ENCODE measurements at regions not wholly inside any gene's neighbourhood (a gene's known extent, or its start where the extent isn't known, plus 50 kb on each side); places are given as distances from the start of the nearest gene placed in this dataset.
A peak's percentile ranks its signal among the peaks of the same experiment; 100 is the strongest.
"Not testable (repeated sequence)": the region's sequence is repeated elsewhere in the genome, so short reads cannot be mapped to it uniquely, and the experiment has no call there.

DNA sequence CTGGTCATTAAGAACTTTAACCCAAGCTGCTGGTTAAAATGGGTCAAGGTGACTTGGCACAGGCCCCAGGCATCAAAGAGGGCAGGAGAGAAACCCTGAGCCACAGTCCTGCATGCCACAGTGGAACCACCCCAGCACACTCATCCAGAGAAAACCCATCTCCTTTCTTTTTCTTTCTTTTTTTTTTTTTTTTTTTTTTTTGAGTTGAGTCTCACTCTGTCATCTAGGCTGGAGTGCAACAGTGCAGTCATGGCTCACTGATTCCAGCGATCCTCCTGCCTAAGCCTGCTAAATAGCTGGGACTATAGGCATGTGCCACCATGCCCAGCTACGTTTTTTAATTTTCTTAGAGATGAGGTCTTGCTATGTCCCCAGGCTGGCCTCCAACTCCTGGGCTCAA, 109.2 kb upstream of the RAB4A start:
- no peak for DNase-seq

DNA sequence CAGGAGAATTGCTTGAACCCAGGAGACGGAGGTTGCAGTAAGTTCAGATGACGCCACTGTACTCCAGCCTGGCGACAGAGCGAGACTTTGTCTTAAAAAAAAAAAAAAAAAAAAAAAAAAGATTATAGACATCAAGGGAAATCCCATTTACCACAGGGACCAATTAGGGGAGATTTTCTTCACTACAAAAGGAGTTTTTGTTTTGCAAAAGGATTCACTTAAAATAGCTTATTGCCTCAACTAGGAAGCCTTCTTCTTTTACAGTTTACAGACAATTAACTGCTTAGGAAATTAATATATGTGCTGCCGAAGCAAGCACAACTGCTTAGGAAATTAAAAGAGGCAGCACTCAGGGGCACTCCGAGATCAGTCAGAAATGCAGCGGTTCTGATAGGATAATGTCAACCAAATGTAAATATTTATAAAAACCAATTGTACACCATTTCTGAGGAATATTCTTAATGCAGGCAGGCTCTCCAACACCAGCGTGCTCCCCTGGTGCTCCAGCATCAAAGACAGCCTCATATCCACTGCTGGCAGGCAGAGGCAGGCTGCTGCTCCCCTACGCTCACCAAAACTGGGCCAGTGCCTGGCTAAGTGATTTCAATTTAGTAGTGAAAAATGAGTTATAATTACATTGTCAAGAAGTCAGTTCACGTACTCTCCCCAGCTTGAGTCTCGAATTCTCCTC, 107.9 kb upstream of the RAB4A start:
- peak in 1 of 3 donors; percentile 70 for DNase-seq

GRCh38 chr1:229164348-229164747, 106.6 kb upstream of the RAB4A start:
- no peak for DNase-seq

DNA sequence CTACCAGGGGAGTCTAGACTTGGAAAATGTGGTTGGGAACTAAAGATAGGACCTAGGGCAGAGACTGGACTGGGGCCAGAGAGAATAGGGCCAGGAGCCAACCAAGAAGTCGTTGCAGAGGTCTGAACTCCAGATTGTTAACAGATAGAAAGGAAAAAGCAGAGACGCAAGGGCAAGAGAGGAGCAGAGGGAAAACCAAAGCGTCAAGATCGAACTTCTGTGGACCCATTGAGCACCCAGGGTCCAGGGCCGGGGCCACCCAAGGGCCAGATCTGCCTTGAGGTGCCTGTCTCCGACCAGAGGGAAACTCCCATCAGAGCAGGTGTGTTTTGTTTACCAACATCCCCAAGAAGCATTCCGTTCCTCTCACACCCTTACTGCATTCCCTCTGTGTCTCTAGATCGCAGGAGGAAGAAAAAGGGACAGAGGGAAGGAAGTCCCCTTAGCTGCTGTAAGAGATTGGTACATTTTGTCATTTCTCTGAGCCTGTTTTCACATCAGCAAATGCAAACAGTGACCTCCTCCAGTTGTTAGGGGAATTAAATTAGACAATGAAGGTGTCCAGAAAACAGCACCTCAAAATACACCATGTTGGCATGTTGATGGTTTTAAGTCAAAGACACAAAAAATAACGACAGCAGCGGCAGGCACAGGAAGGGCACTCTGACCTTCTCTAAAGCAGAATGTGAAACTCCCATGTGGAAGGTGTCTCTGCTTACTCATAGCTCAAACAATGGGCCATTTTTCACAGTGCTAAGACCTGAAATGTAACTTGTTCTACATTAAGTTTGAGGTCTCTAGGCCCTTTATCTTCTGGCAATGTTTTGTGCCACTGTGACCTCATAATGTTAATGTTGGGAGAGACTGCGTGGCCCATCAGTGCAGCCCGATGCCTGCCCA, 105.8 kb upstream of the RAB4A start:
- peak in 2 of 3 donors; percentile 41 to 47 for DNase-seq

GRCh38 chr1:229167318-229167717, 103.6 kb upstream of the RAB4A start:
- no peak for DNase-seq

DNA sequence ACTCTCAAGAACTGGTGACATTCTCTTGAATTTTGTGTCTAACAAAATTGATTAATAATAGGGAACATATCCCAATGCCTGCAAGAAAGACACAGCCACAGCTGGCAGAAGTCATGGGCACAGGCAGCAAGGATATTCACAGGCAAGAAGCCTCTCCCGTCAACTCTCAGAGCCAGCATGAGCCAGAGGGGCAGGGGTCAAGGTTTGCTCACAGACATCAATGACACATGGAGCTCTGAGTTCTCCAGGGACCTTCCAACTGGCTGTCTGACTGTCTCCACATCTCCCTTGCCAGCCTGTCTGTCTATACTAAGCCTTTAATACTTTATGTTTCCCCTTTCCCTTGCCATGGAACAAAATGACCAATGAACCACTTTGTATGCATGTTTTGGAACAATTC, 101.5 kb upstream of the RAB4A start:
- no peak for DNase-seq

GRCh38 chr1:229170274-229170673, 100.6 kb upstream of the RAB4A start:
- no peak for DNase-seq

GRCh38 chr1:229170778-229171505, 100.0 kb upstream of the RAB4A start:
- DNase-seq = no peak

- no peak for DNase-seq
These were observed 99.0 kb upstream of the RAB4A start for GRCh38 chr1:229171934-229172333.

DNA sequence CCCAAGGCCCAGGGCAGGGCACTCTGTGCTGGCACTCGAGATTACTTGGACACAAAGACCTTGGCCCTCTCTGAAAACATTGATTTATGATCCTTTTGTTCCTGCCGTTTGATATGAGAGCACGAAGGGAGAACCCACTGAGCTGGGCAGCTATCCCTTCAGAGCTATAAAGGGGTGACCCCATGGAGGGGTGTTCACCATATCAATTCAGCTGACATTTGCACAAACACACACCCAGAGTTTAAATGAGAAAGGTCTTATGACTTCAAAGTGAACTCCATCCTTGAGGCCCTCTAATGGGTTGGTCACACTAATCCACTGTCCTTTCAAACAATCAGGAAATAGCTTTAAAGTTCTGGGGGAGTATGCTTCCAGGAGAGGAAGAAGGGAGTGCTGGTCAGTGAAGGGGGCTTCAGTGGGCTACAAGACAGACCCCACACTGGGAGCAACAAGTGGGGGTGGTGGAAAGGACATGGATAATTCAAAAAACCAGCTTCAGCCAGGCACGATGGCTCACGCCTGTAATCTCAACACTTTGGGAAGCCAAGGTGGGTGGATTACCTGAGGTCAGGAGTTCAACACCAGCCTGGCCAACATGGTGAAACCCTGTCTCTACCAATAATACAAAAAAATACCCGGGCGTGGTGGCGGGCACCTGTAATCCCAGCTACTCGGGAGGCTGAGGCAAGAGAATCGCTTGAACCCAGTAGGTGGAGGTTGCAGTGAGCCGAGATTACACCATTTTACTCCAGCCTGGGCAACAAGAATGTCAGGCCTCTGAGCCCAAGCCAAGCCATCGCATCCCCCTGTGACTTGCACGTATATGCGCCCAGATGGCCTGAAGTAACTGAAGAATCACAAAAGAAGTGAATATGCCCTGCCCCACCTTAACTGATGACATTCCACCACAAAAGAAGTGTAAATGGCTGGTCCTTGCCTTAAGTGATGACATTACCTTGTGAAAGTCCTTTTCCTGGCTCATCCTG, 97.1 kb upstream of the RAB4A start:
- DNase-seq = not testable (repeated sequence)

GRCh38 chr1:229175297-229175696, 95.6 kb upstream of the RAB4A start:
- DNase-seq = not testable (repeated sequence)

DNA sequence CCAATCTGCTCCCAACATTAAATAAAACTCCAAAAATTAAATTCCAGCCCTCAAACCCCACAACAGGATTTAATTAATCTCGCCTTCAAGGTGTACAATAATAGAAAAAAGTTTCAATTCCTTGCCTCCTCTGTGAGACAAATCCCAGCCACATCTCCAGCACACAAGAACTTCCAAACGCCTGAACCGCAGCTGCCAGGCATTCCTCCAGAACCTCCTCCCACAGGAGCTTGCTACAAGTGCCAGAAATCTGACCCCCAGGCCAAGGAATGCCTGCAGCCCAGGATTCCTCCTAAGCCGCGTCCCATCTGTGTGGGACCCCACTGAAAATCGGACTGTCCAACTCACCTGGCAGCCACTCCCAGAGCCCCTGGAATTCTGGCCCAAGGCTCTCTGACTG, 94.5 kb upstream of the RAB4A start:
- DNase-seq = not testable (repeated sequence)

DNA sequence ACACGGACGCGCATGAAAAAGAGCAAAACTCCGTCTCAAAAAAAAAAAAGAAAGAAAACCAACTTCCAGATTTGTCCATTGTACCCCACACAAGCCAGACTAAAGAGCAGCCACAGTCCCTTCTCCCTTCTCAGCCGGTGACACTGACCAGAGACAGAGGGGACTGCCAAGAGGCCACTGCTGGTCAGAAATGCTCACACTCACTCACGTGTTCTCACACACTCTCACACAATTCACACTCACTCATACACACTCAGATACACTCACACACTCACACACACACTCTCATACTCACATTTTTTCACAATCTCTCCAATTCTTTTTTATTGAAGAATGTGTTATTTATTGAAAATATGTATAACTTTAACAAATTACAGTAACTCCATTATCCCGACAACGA, 90.8 kb upstream of the RAB4A start:
- no peak for DNase-seq

GRCh38 chr1:229181419-229181818, 89.5 kb upstream of the RAB4A start:
- no peak for DNase-seq

DNA sequence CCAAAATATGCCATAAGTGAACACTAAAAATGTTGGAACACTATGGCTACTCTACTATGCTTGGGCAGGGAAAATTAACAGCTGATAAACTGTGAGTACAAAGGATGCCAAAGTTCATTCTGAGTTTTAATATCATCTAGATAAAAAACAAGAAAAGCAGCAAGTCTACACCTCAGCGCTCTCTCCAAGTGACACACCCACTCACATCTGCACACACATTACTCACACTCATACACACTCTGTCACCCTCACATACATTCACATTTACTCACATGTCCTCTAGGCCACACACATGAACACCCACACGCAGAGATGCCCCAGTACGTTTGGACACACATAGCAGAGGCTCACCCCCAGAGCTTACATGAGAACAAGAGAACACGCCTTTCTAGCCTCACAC, 87.3 kb upstream of the RAB4A start:
- no peak for DNase-seq

- no peak for DNase-seq
These were observed 86.8 kb upstream of the RAB4A start for GRCh38 chr1:229184066-229184465.

DNA sequence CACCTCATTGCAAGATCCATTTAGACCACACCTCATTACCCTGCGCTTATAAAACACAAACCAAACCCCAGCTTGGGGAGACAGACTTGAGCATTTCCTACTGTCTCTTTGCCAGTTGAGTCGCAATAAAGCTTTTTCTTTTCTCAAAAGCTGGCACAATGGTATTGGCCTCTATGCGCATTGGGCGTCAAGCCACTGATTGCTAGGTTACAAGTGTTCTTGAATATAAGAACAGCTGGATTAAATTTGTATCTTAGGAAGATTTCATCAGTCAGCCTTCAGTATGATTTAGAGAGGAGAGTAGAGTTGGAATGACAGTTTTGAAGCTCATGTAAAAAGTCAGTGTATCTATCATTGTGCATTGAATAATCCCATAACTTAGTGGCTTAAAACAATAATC, 84.9 kb upstream of the RAB4A start:
- no peak for DNase-seq

- DNase-seq = peak in 1 of 3 donors; percentile 18
These were observed 84.4 kb upstream of the RAB4A start for GRCh38 chr1:229186373-229187056.

DNA sequence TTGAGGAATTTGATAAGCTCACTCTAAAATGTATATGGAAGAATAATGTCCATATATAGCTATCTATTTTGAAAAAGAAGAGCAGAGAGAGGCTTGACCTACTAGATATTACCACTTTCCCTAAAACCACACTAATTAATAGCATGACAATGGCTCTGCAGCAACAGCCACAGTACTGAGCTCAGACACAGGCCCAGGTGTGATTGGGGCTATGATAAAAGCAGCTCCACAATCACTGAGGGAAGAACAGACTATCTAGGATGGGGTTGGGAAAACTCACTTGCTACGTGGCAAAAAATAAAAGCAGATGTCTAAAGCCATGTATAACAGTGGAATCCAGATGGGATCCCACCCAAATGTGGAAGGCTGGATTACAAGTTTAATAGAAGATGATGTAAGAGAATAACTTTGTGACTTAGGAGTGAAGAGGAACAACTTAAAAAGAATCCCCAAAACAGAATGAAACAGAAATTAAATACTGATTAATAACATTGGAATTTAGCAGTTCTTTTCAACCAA, 80.8 kb upstream of the RAB4A start:
- no peak for DNase-seq

- DNase-seq = no peak
These were observed 79.7 kb upstream of the RAB4A start for GRCh38 chr1:229191066-229191674.

DNA sequence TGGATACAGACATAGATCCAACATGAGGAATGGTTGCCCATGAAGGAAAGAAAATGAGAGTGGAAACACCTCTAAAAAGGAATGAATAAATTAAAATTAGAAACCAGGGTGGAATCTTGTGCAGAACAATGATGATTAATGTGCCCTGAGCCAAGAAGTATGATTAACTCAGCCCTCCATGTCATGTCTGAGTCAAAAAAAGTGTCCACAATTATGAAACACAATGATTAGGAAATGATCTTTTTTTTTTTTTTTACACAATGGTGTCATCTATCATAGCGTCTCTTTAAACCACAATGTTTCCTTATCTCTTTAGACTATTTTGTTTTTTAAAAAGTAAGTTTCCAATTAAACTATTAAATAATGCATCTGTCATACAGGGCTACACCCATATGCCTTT, 78.9 kb upstream of the RAB4A start:
- peak; percentile 68 to 94 (median 92) for DNase-seq
